ENCODE measurements at regions not wholly inside any gene's neighbourhood (a gene's known extent, or its start where the extent isn't known, plus 50 kb on each side); places are given as distances from the start of the nearest gene placed in this dataset.

GRCh38 chr9:107852891-107853290, 363.3 kb upstream of the KLF4 start:
- no peak overlapping the region for H3K4me3 ChIP-seq (ENCODE audit: low read depth, low read length)
- H3K27ac ChIP-seq (ENCODE audit: extremely low read depth, low read depth, low read length): no peak overlapping the region
- no peaks in the 10 kb centered on the region for H3K4me1 ChIP-seq (ENCODE audit: control insufficient read depth, insufficient read depth, low read length)
- H3K36me3 ChIP-seq (ENCODE audit: control insufficient read depth in 2 of 2, insufficient read depth in 1 of 2, low read length in 2 of 2): no peaks in the 10 kb centered on the region
- no peaks in the 10 kb centered on the region for H3K9me3 ChIP-seq (ENCODE audit: control insufficient read depth, insufficient read depth, low read depth, low read length)
- TF ChIP-seq RBAK (tag by site-specific recombination; IDR thresholded peaks at IDR 0.05): no peak
- no peak for TF ChIP-seq ZNF394 (tag by site-specific recombination; IDR thresholded peaks at IDR 0.05; ENCODE audit: borderline replicate concordance)
- POLR2A ChIA-PET: no interaction called here
- CTCF ChIA-PET: interaction anchor here (0.6 kb wide), 1 partner anchor 410 kb away, joined by 3 read pairs; no protein-coding TSS in a partner anchor

DNA sequence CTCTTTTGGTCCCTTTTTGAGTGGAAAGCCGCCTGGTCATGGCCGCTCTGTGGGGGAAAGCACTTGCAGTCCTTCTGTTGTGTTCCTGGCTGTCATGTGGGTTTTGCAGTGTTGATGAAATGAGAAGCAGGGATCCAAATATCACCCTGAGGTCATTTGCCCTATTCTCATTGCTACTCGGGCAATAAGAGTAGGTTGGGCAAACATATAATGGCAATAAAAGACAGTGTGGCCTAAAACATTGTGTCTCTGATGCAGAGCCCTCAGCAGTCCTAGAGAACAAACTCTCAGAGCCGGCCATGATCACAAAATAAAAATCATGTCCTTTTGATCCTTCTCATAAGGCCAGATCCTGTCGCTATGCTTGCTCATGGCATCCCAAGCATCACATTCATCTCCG, 361.1 kb upstream of the KLF4 start:
- Histone ChIP-seq H3K9me3 (ENCODE audit: control insufficient read depth, insufficient read depth, low read depth, low read length) (no peaks in the 10 kb centered on the region), H3K36me3 (ENCODE audit: control insufficient read depth in 2 of 2, insufficient read depth in 1 of 2, low read length in 2 of 2) (no peaks in the 10 kb centered on the region), H3K4me3 (ENCODE audit: low read depth, low read length) (no peak overlapping the region), H3K27ac (ENCODE audit: extremely low read depth, low read depth, low read length) (no peak overlapping the region), H3K4me1 (ENCODE audit: control insufficient read depth, insufficient read depth, low read length) (no peaks in the 10 kb centered on the region)
- TF ChIP-seq ZIC2 (tag by site-specific recombination; IDR thresholded peaks at IDR 0.05) (no peak), TRIM28 (IDR thresholded peaks at IDR 0.05; ENCODE audit: borderline replicate concordance, low read length) (no peak), ZNF544 (tag by site-specific recombination; IDR thresholded peaks at IDR 0.05) (no peak), ZNF248 (tag by site-specific recombination; IDR thresholded peaks at IDR 0.05) (no peak), ZNF654 (tag by site-specific recombination; IDR thresholded peaks at IDR 0.05; ENCODE audit: low read depth) (no peak), ZNF169 (tag by site-specific recombination; IDR thresholded peaks at IDR 0.05) (no peak), ZNF266 (tag by site-specific recombination; IDR thresholded peaks at IDR 0.05; ENCODE audit: low read depth) (no peak), ZXDB (tag by site-specific recombination; IDR thresholded peaks at IDR 0.05) (no peak), ZNF658 (tag by site-specific recombination; IDR thresholded peaks at IDR 0.05) (no peak), ZNF777 (tag by site-specific recombination; IDR thresholded peaks at IDR 0.05; ENCODE audit: borderline replicate concordance) (no peak), ZEB2 (tag by site-specific recombination; IDR thresholded peaks at IDR 0.05) (no peak), ZBTB20 (tag by site-specific recombination; IDR thresholded peaks at IDR 0.05) (no peak), ZNF394 (tag by site-specific recombination; IDR thresholded peaks at IDR 0.05; ENCODE audit: borderline replicate concordance) (no peak), WT1 (tag by site-specific recombination; IDR thresholded peaks at IDR 0.05) (no peak), ZNF202 (tag by site-specific recombination; IDR thresholded peaks at IDR 0.05; ENCODE audit: borderline replicate concordance) (no peak), ZNF155 (tag by site-specific recombination; IDR thresholded peaks at IDR 0.05) (no peak)
- TF ChIP-seq, protein P1, sequence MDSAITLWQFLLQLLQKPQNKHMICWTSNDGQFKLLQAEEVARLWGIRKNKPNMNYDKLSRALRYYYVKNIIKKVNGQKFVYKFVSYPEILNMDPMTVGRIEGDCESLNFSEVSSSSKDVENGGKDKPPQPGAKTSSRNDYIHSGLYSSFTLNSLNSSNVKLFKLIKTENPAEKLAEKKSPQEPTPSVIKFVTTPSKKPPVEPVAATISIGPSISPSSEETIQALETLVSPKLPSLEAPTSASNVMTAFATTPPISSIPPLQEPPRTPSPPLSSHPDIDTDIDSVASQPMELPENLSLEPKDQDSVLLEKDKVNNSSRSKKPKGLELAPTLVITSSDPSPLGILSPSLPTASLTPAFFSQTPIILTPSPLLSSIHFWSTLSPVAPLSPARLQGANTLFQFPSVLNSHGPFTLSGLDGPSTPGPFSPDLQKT (IDR thresholded peaks at IDR 0.05; ENCODE audit: borderline replicate concordance, low read depth, low read length): no peak
- TF ChIP-seq, protein P2, sequence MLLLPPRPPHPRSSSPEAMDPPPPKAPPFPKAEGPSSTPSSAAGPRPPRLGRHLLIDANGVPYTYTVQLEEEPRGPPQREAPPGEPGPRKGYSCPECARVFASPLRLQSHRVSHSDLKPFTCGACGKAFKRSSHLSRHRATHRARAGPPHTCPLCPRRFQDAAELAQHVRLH (tag by site-specific recombination; IDR thresholded peaks at IDR 0.05): no peak
- TF ChIP-seq, protein P3, sequence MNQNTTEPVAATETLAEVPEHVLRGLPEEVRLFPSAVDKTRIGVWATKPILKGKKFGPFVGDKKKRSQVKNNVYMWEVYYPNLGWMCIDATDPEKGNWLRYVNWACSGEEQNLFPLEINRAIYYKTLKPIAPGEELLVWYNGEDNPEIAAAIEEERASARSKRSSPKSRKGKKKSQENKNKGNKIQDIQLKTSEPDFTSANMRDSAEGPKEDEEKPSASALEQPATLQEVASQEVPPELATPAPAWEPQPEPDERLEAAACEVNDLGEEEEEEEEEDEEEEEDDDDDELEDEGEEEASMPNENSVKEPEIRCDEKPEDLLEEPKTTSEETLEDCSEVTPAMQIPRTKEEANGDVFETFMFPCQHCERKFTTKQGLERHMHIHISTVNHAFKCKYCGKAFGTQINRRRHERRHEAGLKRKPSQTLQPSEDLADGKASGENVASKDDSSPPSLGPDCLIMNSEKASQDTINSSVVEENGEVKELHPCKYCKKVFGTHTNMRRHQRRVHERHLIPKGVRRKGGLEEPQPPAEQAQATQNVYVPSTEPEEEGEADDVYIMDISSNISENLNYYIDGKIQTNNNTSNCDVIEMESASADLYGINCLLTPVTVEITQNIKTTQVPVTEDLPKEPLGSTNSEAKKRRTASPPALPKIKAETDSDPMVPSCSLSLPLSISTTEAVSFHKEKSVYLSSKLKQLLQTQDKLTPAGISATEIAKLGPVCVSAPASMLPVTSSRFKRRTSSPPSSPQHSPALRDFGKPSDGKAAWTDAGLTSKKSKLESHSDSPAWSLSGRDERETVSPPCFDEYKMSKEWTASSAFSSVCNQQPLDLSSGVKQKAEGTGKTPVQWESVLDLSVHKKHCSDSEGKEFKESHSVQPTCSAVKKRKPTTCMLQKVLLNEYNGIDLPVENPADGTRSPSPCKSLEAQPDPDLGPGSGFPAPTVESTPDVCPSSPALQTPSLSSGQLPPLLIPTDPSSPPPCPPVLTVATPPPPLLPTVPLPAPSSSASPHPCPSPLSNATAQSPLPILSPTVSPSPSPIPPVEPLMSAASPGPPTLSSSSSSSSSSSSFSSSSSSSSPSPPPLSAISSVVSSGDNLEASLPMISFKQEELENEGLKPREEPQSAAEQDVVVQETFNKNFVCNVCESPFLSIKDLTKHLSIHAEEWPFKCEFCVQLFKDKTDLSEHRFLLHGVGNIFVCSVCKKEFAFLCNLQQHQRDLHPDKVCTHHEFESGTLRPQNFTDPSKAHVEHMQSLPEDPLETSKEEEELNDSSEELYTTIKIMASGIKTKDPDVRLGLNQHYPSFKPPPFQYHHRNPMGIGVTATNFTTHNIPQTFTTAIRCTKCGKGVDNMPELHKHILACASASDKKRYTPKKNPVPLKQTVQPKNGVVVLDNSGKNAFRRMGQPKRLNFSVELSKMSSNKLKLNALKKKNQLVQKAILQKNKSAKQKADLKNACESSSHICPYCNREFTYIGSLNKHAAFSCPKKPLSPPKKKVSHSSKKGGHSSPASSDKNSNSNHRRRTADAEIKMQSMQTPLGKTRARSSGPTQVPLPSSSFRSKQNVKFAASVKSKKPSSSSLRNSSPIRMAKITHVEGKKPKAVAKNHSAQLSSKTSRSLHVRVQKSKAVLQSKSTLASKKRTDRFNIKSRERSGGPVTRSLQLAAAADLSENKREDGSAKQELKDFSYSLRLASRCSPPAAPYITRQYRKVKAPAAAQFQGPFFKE (tag by site-specific recombination; IDR thresholded peaks at IDR 0.05; ENCODE audit: borderline replicate concordance): no peak
- ChIA-PET POLR2A (no interaction called here), CTCF (no interaction called here)
